VCaP (cell line): ENCODE measurements at regions not wholly inside any gene's neighbourhood (a gene's known extent, or its start where the extent isn't known, plus 50 kb on each side); places are given as distances from the start of the nearest gene placed in this dataset.

ENCODE experiments used
- H3K27ac ChIP-seq: fragments of 450-650 bp; 2 replicates; pipeline ENCODE4 v1.5.1; 2017
- TF ChIP-seq, protein P1 (sequence below): fragments of 450-650 bp; conservative IDR thresholded peaks from 2 replicates; pipeline ENCODE4 v1.5.1; 2017; ENCODE audit warnings: mild to moderate bottlenecking, moderate library complexity

DNA sequence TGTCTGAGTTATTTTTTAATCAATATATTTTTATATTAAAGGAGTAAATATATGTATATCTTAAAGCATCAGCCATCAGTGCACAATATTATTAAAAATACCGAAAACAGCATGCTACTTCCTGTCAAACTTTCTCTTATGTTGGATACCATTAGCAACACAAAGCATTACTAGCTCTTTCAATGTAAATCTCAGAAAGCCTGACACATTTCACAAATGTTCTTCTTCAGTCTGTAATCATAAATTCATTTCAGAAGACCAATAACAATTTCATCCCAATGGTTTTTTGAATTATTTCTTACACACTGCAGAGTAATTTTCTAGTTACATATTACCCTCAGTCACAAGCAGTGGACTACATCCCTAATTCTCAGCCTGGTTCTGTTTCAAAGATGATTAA, 226.9 kb downstream of the LRRK2 start:
- TF ChIP-seq, protein P1, sequence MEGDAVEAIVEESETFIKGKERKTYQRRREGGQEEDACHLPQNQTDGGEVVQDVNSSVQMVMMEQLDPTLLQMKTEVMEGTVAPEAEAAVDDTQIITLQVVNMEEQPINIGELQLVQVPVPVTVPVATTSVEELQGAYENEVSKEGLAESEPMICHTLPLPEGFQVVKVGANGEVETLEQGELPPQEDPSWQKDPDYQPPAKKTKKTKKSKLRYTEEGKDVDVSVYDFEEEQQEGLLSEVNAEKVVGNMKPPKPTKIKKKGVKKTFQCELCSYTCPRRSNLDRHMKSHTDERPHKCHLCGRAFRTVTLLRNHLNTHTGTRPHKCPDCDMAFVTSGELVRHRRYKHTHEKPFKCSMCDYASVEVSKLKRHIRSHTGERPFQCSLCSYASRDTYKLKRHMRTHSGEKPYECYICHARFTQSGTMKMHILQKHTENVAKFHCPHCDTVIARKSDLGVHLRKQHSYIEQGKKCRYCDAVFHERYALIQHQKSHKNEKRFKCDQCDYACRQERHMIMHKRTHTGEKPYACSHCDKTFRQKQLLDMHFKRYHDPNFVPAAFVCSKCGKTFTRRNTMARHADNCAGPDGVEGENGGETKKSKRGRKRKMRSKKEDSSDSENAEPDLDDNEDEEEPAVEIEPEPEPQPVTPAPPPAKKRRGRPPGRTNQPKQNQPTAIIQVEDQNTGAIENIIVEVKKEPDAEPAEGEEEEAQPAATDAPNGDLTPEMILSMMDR: no peak
- H3K27ac ChIP-seq: no peak overlapping the region

DNA sequence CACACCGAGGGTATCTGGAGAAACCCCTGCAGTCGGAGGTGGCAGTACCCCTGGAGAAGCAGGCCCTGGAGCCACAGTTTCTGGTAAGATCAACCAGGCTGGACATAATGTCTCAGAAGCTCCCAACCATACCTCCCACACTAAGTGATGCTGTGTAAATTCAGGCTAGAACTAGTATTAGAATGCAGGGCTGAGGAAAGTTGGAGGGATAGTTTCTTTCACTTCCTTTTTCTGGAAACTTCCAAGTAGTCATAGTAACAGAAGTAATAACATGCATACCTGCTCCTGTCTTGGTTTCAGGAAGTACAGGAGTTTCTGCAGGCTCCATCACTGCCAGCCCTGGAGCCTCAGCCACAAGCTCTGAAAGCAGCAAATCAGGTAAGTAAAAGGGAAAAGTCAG, 228.1 kb upstream of the CNTN1 start:
- TF ChIP-seq, protein P1: no peak

DNA sequence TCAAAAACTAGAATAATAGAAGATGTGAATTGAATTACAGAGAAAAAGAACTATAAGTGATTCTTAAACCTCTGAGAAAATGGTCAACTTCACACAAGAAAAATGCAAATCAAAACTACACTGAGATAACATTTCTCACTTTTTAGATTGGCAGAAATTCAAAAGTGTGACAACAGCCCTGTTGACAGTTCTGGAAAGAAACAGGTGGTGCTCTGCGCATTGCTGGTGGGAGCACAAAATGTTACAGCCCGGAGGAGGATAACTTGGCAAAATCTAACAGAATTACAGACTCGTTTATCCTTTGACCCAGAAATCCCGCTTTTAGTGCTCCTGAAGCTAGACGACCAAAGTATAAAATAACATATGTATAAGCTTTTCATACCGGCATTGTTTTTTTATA, 222.5 kb upstream of the CNTN1 start:
- TF ChIP-seq, protein P1: no peak
- no peak overlapping the region for H3K27ac ChIP-seq

More for the DNA sequence above, 228.1 kb upstream of the CNTN1 start:
- no peak overlapping the region for H3K27ac ChIP-seq

DNA sequence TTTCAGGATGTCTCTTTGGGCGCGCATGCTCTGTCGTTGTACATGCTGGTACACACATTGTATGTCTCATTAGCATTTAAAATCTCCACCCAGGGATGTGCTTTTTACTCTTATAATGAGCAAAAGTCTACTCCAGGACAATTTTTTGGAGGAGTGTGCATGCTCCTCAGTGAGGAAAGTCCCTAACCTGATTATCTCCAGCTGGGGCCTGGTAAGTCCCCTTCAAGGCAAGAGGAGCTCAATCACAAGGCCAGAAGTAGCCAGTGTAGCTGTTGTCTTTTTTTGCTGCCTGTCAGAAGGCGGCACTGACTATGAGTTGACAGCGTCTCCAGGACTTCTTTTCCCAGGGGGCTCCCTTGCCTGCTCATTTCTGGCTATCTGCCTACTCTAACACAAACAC, 218.3 kb upstream of the CNTN1 start:
- H3K27ac ChIP-seq: no peak overlapping the region
- TF ChIP-seq, protein P1: no peak

DNA sequence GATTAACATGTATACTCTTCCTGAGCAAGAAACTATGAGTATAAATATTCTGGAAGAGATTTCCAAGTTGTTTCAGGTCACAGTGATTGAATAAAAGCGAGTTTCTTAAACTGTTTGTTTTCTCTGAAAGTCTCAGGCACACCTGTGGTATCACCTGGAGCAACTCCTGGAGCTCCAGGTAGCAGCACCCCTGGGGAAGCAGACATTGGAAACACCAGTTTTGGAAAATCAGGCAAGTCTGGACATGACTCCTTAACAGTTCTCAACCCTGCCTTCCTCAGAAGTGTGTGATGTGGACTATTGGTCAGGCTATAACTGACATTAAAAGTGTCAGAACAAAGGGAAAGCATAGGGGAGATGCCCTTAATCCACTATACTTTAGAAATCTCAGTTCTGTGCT, 217.6 kb upstream of the CNTN1 start:
- no peak overlapping the region for H3K27ac ChIP-seq
- TF ChIP-seq, protein P1: no peak

DNA sequence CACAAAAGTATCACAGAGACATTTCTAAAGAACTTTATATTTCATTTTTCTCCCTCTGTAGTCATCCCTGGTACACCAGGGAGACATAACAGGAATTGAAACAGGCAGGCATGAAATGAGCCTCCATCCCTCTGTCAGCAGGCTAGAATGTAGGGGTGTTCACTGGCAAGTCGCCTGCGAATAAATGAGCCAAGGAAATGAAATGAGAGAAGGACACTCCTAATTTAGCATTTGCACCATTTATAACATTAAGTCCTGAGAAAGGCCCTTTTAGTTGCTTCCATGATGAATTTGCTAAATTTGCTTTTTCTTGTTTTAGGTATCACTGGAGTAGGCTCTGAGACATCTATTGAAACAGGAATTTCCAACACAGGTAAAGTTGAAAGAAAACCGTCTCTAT, 192.4 kb upstream of the CNTN1 start:
- H3K27ac ChIP-seq: no peak overlapping the region
- TF ChIP-seq, protein P1: no peak

DNA sequence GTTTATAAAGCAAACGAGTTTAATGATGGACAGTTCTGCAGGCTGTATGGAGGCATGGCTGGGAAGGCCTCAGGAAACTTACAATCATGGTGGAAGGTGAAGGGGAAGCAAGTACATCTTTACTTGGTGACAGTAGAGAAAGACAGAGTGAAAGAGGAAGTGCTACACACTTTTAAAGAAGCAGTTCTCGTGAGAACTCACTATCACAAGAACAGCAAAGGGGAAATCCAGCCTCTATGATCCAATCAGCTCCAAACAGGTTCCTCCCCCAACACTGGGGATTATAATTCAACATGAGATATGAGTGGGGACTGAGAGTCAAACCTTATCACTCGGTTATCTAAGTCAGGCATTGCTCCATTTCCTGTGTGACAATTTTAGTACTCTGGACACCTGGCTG, 189.9 kb upstream of the CNTN1 start:
- TF ChIP-seq, protein P1: no peak

DNA sequence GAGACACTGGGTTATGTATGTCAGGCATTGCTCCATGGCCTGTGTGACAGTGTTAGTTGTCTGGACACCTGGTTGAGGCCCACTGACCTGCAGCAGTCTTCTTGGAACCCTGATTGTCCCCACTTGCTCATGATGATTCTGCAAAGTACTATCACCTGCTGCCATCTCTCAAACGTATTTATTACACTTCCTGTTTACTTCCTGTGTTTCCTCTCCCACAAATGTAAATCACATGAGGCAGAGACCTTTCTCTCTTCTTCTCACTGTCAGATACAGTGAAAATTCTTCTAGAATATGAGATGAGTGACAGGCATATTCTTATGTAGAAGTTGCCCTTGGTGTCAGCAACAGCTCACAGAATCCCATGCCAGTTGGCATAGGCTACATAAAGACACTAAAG, 186.9 kb upstream of the CNTN1 start:
- no peak overlapping the region for H3K27ac ChIP-seq
- TF ChIP-seq, protein P1: no peak

More for the DNA sequence above, 189.9 kb upstream of the CNTN1 start:
- H3K27ac ChIP-seq: no peak overlapping the region
